Stimulated activated CD4-positive, alpha-beta T cell treated with anti-CD3 and anti-CD28 coated beads, Interleukin-1b, Interleukin-23, amount 100 ng/mL, for 4 hours (primary cell): ENCODE measurements at regions not wholly inside any gene's neighbourhood (a gene's known extent, or its start where the extent isn't known, plus 50 kb on each side); places are given as distances from the start of the nearest gene placed in this dataset.

Experiments
- DNase-seq, 2 donors: peaks; one replicate each; pipeline ENCODE4 v3.0.0-alpha.2; 2020; ENCODE audit warnings: low read depth in 2 of 2

DNA sequence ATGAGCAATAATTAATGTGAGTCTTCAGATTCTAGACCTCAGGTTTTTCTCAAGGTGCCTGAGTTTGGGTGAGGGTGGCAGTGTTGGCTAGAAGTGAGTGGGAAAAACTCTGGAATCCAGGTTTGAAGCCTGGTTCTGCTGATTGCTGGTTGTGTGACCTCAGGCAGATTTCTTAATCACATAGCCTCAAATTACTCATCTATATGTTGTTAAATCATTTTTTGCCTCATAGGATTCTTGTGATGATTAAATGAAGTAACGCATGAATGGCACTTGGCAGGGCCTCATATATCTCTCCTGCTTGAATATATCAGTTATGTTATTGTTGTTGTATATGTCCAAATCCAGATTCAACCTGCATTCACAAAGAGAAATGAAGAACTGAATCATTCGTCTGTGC, 60.5 kb downstream of the NR2F2 start:
- no peak for DNase-seq

DNA sequence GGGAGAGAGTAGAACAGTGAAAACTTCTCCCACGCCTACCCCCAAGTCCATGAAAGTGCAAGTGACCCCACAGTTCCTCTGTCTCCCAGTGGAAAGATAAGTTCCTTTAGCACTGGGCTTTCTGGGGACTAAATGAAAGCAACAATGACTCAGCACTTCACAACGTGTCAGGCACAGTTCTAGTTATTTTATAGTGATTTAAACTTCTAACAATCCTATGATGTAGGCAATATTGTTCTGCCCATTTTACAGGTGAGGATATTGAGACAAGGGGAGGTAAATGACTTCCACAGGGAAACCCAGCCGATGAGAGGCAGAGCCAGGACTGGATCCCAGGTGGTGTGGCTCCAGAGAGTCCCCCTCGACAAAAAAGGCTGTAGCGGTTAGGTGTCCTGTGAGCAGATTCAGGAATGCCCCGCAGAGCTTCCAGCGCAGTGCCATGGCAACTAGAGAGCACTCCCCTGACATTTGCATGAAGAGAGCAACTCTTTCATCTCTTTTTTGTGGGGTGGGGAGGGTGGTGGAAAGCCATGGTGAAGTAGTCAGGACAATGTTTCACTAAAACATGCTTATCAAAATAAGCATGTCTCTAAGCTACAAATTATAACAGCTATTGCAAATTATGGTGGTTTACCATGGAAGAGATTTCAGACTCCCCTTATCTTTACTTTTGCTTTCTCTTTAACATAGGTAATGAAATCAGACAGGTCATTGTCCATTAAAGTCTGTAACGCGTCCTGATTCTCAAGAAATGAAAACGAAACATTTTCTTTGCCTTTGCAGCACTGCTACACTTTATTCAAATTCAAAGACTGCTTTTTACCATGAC, 62.1 kb downstream of the NR2F2 start:
- no peak for DNase-seq

DNA sequence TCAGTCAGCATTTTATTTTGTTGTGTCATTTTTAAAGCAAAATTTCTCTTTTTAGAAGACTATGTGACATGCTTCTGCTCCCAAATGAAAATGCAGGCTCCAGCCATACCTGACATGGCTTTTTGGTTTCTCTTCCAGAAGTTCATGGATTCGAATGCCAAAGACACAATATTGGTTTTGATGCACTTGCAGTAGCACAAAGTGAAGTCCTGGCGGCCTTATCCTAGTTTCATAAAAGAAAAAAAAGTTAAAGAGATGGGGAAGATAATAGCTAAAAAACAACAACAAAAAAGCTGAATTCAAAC, 62.7 kb downstream of the NR2F2 start:
- DNase-seq: no peak

DNA sequence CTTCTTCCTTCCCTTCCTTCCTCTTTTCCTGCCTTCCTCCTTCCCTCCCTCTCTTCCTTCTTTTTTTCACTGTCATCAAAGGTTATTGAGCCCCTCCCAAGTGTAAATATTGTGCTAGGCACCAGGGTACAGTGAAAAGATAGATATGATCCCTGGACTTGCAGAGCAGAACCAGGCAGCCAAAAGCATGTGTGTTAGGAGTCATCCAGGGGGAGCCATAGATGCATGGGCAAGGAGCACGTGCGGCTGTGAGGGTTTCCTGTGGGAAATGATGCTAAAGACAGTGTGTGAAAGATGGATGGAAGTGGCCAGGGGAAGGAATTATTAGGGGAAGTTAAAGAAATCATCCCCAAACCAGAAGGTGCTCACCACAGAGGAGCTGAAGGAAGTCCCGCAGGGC, 65.2 kb downstream of the NR2F2 start:
- DNase-seq: no peak

DNA sequence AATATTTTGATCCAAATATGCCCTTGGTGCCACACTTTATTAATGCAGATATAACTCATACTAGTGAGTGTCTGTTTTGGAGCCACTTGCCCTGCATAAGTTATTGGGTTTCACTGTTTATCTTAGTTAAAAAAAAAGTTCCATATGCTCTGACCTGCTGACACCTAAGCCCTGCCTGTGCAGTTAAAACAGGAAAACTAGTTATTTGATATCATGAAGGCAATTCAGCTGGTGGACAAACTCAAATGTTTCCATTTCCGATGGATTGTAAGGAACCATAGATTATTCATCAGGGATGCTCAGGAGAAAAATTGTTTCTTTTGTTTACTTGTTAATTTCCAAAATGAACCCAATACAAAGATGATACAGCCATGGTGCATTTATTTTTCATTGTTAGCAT, 68.3 kb downstream of the NR2F2 start:
- DNase-seq: no peak

DNA sequence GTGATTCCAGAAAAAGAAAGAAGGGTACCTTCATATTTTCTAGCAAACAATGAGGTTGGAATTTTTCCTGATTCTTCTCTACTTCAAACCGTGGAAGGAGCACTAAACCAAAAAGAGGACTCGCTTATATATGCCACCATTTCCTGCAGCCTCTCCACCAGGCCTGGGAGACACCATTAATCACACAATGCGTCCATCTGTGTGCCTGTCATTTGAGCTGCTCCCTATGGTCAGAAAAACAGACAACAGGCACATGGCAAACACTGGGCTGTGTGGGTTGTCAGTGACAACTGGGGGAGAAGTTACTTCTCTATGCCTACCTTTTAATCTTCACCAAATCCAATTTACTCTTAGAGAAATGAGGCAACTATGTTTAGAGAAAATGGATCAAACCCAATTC, 71.9 kb downstream of the NR2F2 start:
- DNase-seq: no peak

DNA sequence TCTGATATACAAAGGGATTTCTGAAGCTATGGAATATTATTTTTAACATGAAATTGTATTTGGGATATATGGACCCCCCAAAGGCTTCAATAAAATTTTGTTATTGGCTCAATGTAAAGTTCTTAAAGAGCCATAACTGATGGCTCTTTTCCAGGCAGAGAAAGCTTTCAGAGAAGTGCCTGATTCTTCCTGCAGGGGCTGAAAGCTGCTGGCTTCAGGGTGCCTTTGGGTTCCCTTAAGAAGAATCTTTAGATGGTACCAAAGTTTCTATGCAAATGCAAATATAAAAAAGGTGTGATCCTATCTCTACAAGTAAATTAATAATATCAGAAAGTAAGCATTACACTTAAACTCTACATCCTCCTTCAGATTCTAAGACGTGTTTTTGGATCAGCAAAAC, 72.6 kb downstream of the NR2F2 start:
- no peak for DNase-seq

DNA sequence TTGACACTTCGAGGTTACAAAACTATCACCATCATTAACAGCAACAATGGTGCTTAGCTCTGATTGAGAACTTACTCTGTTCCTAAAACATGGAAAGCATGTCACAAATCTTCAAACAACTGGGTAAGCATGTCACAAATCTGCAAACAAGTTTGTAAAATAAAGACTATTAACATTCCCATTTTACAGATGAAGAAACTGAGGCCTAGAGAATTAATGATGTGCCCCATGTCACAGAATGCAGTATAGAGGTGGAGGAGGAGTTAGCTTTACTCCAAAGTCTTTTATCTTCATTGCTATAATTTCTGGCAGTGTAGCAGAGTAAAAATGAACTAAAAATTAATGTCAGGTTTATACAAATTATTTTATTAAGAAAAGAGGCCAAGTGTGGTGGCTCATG, 73.4 kb downstream of the NR2F2 start:
- no peak for DNase-seq

DNA sequence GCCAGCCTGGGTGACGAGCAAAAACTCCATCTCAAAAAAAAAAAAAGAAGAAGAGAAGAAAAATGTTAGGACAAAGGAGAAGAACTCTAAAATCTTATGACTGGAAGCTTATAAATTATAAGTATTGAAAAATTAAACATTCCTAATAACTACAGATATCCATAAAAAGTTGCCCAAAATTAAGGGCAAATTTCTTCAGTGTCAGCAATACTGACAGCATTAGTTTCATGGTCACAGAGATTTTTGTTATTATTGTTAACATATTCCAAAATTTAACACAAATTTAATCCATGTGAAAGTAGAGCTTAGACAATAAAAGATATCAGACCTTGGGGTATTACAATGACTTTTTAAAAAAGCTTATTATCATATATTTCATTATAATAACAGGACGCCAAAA, 74.1 kb downstream of the NR2F2 start:
- DNase-seq: no peak

DNA sequence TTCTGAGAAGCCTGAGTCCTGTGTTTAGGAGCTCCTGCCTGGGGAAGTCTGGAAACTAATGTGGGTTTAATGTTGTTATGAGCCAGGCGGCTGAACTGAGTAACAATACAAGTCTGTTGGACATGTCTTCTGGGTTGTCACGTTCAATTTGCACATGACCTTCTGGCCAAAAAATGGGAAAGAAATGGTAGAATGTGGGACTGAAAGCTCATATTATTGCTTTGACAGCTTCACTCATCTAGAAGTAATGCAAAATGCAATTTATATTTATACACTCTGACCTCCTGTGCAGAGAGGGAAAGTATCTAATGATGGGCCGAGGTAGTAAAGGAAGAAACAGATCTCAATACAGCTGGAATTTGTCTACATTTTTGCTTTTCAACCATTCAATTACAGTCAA, 75.8 kb downstream of the NR2F2 start:
- no peak for DNase-seq

DNA sequence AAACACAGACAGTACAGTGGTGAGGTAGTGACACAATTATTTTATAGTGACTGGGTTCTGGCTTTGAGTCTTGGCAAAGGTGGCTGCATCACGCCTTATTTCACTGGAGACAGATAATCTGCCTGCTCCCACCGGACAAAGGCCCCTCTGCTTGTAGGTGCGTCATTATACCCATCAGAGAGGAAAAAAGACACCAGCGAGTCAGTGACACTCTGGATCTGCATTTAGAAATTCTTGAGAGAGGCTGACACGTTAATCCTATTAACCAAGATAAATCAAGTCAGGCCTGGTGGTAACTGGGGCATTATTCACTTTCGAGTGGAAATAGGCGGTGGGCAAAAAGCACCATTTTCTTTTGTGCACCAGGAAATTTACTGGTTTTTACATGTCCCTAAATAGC, 76.2 kb downstream of the NR2F2 start:
- no peak for DNase-seq

DNA sequence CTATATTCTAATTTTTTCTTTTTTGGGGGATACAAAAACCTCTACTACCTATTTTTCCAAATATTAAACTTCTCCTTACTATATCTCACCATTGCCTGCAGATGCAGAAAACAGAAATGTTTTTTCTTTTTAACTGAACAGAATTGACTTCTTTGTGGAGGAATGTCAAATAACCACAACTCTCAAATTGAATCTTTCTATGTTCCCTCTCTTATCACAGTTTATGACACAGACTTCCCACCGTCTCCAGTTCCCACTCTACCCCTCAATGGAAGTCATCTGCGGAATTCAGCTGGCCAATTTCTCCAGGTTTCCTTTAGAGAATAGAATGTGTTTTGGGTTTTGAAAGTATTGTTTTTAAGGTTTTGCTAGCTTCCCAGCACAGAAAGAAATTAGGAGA, 77.0 kb downstream of the NR2F2 start:
- DNase-seq: no peak

DNA sequence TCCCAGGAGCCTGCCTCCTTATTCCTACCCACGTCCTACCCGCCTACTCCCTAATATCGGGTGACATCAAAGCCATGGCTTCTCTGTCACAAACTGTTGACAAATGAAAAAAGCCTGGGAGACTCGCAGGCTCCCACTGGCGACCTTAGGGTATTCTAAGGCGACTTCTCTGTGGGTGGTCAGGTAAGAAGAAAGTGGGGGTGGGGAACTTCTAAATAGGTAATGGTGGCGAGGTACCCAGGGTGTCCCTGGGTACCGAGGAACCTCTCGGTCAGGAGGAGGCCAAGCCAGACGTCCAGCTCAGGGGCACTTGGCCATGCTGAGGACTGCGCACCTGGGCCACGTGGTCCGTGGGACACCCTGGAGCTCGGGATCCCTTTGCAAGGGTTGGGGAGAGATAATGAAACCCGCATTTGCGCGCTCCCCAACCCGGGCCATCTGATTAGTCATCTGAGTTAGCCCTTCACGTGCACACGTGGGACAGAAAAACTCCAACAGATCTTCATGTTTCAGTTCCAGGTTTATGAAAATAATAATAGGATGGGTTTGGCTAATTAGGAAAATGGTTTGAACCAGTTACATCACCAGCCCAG, 78.2 kb downstream of the NR2F2 start:
- no peak for DNase-seq

DNA sequence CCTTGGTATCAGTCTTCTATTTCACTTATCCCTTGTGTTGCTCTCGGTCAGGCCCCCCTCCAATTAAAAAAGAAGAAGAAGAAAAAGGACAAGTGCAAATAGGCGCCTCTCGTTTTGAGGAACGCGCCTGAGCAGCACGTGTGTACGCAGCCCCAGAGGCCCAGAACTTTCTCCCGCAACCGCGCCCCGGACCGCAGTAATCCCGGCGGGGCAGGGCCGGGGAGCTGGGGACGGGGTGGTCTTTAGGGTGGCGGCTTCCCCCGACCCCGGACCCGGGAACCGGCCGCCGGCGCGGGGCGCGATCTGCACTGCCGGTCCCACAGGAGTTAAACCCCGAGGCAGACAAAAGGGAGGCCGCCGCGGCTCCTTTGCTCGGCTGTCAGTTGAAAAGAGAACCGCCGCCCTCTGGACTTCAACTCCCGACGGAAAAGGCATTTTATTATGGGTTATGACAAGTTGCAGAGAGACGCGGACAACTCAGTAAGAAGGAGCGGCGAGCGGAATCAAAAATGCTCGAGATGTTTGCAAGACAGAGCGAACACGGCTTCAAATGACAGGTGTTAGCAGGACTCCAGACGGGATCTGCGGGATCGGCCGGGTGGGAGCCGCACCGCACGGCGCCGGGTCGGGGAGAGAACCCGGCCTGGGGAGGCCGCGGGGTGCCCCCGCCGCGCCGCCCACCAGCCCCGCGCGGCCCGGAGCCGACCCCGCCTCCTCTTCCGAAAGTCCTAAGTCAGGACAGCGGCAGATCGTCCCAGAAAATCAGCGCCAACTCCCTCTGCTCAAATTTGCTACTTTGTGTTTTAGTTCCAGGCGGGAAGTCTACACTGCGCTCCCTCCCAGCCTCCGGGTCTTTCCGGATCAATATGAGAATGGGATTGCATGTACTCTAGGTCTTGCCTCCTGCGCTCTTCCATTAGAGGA, 79.0 kb downstream of the NR2F2 start:
- DNase-seq: no peak

DNA sequence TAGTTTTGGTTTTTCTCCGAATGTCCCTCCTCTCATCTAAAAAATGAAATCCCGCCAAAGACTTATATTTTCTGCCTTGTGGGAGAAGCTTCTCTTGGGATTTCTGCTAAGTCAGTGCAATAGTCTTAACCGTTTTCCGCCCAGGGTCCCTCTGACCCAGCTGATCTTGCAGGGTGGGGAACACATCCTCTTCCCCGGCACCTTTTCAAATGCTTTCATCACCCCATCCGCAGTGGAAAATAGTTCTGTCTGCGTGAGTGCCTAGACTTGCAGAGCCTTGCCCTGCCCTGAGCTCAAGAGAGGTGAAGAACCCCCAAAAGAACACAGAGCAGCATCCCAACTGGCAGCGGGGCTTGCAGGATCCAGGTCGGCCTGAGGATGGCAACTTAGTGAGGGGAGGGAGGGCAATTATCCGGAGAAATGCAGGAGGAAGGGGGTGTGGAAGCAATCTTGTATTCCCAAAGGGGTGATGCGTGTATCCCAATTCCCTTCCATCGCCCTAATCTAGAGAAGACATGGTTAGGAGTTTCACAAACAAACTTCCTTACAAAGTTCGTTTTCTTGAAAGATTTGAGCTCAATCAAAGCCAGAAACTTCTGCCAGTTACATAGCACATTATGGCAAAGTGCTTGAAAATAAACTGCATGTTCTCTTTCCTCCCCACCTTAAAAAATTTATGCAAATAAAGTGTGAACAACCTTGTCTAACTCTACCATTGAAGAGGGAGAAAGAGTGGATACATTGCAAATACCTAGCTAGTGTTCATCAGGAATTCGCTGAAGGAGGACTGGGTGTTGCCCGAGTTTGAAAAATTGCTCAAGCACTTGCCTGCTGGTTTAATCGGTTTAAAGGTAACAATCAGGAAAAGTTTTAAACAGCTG, 79.9 kb downstream of the NR2F2 start:
- DNase-seq: no peak

DNA sequence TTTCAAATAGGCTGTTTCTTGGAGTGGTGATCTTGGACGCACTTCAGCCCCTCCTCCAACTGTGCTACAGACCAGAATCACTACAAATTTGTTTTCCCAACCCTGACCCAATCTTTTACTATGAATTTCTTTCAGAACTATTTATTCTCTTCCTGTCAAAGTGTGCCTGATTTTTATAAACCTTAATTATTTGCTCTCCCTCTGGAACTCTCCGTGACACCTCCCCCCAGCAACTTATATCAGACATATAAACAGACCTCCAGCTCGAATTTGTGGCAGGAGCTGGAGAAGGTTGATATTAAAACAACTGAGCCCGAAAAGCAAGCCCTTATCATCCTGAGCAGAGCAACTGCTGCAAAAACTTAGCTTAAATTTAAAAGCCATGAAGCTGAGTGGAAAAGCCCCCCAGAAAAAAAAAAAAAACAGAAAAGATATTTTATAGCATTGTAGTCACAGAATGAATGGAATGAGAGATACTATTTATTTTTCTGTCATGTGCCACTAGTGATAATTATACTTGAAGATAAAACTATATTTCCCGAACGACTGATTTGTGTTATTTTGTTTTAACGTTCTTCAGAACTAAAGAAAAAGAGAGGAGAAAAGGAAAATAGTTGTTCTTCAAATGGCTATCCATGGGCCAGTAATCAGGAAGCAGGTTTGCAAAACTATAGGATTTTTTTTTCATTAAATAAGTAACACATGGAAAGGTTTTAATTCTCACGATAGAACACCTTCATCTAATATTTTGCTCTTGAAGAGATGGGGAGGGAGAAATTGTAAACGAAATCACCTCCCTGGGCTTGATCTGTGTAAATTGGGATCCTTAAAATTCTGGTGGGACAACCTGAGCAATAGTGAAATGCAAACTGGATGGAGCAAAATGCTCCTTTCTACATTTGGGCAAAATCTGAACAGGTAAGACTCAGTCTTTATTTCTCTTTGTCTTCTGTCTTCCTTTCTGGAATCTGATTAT, 80.8 kb downstream of the NR2F2 start:
- DNase-seq: no peak

DNA sequence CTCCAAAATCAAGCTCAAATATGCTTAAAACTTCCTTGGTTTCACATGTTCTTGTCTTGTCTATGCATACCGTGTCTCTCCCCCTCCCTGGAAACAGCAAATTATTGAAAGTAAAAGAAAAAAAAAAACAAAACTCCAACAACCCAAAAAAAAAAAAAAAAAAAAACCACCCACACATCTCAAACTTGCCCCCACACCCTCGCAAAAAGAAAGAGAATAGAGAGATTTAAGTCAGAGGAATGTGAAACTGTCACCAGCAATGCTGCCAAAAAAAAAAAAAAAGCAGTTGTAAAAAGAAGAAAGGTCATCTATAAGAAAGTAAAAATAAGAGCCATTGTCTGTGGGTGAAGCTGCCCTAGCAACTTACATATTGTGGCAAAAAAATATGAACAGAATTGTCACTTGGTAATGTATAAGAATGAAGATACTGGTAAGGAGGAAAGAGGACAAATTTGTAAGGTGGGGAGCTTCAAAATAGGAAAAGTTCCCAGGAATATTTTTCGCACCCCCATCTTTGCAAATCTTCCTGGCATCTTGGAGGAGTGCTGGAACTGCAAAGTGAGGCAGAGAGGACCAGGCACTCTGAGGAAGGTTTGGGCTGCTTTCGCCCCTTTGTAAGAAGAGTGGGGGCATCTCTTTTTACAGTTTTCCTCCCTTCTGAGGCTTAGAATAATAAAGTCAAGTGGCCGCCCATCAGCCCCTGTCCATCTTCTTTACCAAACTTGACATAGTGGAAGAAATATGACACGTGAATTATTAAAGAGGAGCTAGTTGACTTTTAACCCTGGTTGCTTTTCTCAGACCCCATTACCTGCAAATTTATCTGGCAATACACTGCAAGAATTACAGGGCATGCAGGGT, 81.8 kb downstream of the NR2F2 start:
- no peak for DNase-seq

DNA sequence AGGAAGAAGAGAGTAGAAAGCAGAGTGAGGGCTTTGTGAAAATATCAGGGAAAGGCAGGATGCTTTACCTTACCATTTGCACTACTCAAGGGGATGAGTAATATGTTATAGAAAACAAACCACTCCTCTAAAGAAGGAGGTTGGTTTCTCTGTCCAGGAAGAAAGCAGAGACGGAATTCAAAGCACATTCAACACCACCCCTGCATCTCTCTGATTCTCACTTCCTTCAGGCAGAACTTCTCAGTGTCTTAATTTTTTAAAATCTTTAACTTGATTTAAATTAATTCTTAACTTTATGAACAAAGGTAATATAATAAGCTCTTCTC, 82.4 kb downstream of the NR2F2 start:
- no peak for DNase-seq

DNA sequence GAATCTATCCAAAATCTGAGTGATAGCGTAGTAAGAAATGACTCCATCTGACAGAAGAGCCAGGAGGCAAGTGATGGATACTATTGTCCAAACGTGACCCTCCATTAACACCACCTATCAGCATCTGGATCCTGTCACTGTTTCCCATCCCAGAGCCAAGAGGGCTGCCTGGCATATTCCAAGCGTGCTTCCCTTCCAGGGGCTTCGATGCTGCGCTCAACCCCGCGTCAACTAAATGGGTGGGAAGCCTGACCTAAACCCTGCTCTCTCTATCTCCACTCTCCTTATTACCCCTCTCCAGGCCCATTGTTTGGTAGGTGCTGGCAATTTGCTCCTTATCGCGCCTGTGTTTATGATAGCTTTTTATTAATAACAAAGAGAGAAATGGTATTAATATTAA, 83.2 kb downstream of the NR2F2 start:
- DNase-seq: no peak

DNA sequence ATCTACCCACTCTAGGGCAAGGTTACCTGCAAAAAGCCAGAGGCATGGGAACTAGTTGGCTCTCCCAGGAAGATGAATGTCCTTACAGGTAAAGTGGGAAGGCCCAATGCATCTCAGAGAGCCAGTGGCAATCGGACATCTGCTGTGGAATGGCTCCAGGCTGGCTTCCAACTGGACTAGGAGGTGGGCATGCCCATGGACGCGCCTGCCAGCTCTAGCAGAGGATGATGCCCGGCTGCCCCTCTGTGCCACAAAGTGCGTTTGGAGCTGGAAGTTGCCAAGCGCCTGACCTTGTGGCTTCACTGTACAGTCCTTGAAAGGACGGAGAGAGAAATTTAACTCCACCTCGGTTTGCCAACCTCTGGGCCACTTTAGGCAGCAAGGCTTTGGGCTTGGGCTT, 84.4 kb downstream of the NR2F2 start:
- DNase-seq: no peak
